Stimulated activated CD4-positive, alpha-beta T cell treated with anti-CD3 and anti-CD28 coated beads, Interleukin-4, amount 100 ng/mL, for 1 hour (primary cell): ENCODE measurements at regions not wholly inside any gene's neighbourhood (a gene's known extent, or its start where the extent isn't known, plus 50 kb on each side); places are given as distances from the start of the nearest gene placed in this dataset.

Experiments
- DNase-seq: peaks from one replicate; pipeline ENCODE4 v3.0.0-alpha.2; 2020

DNA sequence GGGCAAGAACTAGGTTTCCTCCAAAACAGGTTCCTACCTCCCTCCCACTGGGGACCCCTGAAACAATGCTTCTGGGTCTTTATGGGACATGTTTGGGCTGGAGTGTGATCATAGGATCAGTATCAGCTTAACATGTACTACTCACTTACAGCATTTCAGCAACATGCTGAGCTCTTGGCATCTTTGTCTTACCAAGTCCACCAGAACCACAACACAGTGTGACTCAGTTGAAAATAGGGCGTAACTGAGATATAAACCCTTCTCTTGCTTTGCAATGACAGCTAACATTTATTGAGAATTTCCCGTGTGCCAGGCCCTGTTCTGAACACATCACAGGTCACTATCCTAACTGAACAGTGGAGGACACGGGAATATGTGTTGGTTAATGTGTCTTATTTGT lies 218.5 kb upstream of the LNX1 start:
- no peak for DNase-seq

DNA sequence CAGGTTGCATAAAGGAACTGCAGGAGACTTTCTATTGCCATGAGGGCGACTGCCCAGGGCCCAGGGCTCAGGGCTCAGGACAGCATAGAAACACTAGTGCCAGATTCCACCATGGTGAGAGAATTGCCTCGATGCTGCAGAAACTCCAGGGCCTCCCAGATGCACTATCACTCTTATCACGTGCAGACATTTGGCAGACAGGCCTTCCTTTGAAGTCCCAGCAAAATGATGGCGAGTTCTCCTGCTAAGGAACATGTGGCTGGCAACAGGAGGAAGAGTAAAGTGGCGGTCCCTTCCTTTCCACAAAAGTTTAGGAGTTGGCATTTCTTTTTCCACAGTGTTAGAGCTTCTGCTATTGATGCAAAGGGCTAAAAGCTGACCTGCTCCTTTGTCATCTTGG lies 214.0 kb upstream of the LNX1 start:
- no peak for DNase-seq

DNA sequence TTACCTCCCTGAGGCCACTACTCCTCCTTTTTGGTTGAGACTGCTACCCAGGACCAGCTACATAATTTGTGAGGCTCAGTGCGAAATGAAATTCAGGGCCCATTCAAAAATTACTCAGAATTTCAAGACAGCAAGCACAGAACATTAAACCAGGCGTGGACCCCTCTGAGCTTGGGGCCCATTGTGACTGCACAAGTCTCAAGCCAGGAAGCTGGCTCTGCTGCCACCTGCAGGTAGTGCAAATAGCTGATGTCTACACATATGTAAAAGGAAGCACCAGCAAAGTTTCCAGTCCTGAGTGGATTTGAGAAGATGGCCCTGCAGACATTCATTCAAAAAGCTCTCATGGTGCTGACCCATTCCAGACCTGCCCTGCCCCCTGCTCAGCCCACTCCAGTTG lies 213.4 kb upstream of the LNX1 start:
- peak; percentile 1 for DNase-seq

DNA sequence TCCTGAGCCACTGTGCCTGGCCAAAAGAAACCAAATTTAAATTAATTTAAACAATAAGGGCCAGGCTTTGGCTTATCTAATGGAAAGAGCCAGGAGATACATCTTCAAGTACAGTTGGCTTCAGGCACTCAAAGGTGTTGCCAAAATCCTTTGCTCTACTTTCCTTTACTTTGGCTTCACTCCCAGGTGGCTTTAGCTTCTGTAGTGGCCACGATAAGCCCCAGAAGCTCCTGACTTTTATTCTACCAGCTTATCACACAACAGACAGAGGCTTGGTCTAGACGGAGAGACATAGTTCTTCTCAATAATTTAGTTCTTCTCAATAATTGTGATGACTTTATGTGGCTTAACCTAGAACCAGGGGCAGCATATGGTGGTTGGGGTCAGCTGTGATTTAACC lies 211.2 kb upstream of the LNX1 start:
- DNase-seq, result no peak

DNA sequence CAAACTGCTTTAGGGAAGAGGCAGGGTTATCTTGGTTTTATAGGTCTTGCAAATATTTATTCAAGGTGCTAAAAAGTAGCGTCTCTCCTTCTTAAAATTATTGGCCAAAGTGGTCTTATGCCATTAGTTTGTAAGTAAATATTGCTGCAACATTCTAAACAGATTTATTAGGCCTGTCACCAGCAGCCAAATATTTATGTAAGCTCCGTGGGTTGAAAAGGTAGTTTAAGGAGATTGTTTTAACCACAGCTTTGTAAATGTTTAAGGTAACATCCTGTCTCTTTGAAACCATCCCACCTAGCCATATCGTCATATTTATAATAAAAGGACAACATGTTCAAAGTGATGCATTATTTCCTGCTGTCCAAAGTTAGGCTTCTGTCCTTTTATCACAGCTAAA lies 210.1 kb upstream of the LNX1 start:
- DNase-seq, result no peak

GRCh38 chr4:53800741-53801140 lies 209.5 kb upstream of the LNX1 start:
- no peak for DNase-seq

GRCh38 chr4:53793096-53793495 lies 201.8 kb upstream of the LNX1 start:
- DNase-seq, result no peak

DNA sequence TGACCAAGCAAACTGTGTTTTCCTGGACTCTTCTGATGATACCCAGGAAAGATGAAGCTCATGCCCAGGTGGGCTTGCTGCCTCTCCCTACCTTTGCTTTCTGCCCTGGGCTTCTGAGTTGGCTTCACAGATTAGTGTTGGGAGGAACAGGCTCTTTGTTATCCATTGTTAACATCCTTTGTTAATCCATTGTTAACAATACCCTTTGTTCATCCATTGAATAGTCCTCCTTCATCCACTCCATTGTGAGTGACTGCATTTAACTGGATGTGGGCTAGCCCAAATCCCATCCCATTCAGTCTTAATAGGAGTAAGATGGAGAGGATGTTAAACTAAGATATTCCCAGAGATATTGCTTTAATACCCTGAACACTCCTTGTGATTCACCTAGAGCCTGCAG lies 199.0 kb upstream of the LNX1 start:
- DNase-seq, result no peak

GRCh38 chr4:53788621-53789020 lies 197.3 kb upstream of the LNX1 start:
- no peak for DNase-seq

- DNase-seq, result no peak
Observed at GRCh38 chr4:53788011-53788410, 196.7 kb upstream of the LNX1 start.

GRCh38 chr4:53786632-53787031 lies 195.3 kb upstream of the LNX1 start:
- no peak for DNase-seq

DNA sequence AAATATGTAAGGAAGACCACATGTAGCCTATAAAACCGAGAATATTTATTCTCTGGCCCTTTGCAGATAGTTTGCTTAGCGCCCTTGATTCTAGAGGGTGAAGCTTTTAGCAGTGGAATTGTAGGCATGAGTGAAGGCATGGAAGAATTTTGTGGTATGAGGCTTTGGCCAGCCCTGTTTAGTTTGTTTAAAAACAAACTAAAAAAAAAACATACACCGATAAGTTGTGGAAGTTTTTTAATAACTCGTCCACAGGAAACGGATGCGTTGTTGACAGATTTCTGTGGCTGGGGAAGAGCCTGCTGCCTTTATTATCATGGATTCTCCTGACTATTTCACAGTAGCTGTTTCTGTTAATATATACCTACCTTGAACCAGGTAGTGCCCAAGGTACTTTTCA lies 194.7 kb upstream of the LNX1 start:
- no peak for DNase-seq

DNA sequence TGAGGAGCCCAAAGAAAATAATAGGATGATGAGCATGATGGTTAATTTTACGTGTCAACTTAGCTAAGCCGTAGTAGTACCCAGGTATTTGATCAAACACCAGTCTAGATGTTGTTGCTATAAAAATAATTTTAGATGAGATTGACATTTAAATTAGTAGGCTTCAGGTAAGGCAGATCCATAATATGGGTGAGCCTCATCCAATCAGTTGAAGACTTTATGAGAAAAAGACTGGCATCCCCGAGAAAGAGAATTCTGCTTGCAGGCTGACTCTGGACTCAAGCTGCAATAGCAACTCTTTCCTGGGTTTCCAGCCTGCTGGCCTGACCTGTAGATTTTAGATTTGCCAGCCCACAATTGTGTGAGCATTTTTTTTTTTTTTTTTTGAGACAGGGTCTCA lies 192.8 kb upstream of the LNX1 start:
- no peak for DNase-seq

- DNase-seq, result no peak
Observed at GRCh38 chr4:53783208-53783859, 192.0 kb upstream of the LNX1 start.

- no peak for DNase-seq
Observed at GRCh38 chr4:53782458-53782845, 191.2 kb upstream of the LNX1 start.

GRCh38 chr4:53781629-53782457 lies 190.6 kb upstream of the LNX1 start:
- DNase-seq, result no peak

DNA sequence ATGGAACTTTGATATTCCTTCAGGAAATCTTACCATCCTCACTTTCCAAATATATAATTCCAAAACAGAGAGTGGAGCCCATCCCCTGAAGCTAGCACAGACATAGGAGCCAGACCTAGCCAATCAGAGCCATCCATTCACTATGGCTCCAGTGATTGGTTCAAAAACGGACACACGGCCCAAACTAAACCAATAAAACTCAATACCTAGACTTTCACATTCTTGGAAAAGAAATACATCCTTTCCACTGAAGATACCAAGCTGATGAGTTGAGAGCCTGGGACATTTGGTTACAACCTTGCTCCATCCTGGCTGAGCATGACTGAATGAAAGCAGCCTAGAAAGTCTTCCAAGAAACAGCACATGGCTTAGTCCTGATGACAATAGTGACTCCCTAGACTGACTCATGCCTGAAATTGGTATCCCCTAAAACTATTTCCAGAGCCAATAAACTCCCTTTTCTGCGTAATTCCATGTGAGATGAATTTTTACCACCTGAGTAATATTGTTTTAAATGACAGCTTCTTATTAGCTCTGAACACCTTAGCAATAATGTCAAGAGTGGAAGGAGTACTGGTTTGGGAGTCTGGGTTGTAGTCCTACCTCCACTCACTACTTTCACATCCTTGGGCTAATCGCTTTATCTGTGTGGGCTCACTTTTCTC lies 189.6 kb upstream of the LNX1 start:
- DNase-seq, result no peak

- DNase-seq, result no peak
Observed at GRCh38 chr4:53779025-53779424, 187.7 kb upstream of the LNX1 start.

DNA sequence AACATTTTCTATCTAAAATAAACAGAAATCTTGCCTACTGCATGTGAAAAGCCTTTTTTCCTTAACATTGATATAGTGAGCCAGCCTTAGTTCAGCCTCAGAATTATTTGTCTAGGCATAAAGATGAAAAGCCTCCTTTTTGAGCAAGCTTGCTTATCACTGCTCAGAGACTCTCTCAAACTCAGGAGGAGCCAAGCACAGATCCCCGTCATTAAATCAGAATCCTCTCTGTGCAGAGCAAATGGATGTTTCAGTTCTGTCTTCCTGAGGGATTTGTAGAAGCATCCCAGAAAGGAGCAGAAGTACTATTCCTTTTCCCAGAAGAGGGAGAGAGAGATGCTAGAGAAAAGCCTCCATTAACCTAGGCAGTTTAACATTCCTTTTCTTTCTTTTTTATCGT lies 186.9 kb upstream of the LNX1 start:
- no peak for DNase-seq

DNA sequence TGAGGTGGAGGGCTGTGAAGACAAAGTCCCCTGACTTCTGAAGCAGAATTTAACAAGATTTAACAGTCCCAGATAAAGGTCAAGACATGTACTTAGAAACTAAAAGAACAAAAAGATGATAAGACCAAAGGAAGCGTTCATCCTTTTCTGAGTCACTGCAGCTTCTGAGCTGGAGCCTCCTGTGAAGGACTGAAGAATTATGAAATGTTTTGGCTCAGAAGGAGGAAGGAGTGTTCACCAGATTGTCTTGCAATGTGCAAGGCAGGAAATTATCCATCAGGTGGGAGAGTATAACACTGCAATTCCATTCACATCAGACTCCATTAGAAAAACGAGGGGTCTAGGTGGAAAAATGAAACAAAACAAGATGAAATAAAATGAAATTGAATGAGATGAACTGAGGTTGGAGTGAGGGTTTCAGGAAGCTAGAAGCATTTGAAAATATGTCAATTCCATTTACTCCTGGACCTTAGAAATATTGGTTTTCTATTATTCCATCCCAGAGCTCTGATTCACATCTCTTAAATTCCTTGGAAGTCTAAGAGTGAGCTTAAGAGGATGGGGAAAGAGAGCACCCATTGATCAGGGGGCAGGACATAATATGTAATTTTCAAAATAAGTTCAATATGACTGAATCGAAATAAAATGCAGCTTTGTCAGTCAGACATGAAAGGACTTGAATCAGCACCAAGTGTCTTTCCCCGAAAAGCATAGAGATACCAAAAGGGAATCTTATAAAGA lies 186.1 kb upstream of the LNX1 start:
- DNase-seq, result no peak

- no peak for DNase-seq
Observed at GRCh38 chr4:53776141-53776540, 184.9 kb upstream of the LNX1 start.

DNA sequence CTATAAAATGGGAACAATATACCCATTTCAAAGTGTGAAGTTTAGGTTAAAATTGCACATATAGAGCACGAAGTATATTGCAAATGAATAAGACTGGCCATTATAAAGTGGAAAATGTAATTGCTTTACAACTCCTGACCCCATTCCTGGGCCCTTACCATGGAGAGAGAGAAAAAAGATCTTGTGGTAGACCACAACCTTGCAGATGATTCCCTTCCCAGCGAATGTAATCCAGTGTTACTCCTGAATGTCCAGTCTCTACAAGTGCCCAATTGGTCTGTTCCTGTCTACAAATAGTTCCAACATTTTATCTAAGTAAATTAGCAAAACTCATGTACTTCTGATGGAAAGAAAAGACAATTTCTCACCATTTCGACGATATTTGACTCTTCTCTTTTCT lies 184.1 kb upstream of the LNX1 start:
- DNase-seq, result no peak

DNA sequence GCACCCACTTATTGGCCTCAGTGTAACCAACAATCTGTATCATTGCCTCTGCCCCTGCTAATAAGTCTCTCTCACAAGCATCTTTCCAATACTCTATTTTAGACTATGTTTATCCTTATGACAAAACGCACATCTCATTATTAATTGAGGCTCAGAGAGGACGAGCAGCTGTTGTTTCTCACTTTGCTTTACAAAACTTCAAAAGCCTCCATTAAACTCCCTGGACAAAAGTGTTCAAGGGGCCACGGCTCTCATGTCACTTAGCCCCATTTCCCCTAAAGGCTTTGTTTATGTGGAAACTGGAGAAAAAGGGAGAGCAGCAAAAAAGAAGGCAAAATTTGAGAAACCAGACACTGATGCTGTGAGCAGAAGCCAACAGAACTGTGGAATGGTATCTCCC lies 180.0 kb upstream of the LNX1 start:
- DNase-seq, result no peak

DNA sequence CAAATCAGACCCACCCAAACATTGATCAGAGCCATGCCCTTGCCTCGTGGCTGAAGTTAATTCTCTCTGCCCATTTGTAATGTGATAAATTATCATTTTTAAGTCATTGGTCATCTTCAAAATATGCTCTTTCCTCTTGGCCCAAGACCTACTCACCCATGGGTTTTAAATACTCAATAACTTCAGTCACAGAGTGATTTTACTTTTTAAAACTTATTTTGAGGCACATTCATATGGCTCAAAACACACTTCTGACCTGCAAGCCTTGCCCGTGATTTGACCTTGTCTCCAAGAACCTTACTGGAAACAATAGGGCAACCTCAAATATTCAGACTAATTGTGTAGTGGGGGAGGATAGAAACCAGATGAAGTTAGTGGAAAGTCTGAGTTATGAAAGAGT lies 176.2 kb upstream of the LNX1 start:
- no peak for DNase-seq
